HK-2 (cell line): ENCODE measurements at regions not wholly inside any gene's neighbourhood (a gene's known extent, or its start where the extent isn't known, plus 50 kb on each side); places are given as distances from the start of the nearest gene placed in this dataset.

ENCODE experiments used
- DNase-seq: peaks from one replicate; pipeline ENCODE4 v3.0.0-alpha.2; 2018; ENCODE audit not compliant: unreplicated experiment

GRCh38 chr6:1515280-1515679, 94.4 kb upstream of the FOXC1 start:
- no peak for DNase-seq

- no peak for DNase-seq
Measured at GRCh38 chr6:1515781-1516180, 93.9 kb upstream of the FOXC1 start.

GRCh38 chr6:1516742-1517520, 92.8 kb upstream of the FOXC1 start:
- no peak for DNase-seq

- DNase-seq, result no peak
Measured at GRCh38 chr6:1518855-1519254, 90.9 kb upstream of the FOXC1 start.

- DNase-seq, result no peak
Measured at GRCh38 chr6:1519597-1519996, 90.1 kb upstream of the FOXC1 start.

GRCh38 chr6:1522779-1523178, 86.9 kb upstream of the FOXC1 start:
- DNase-seq, result no peak

GRCh38 chr6:1524040-1524480, 85.7 kb upstream of the FOXC1 start:
- DNase-seq, result peak; percentile 62

- no peak for DNase-seq
Measured at GRCh38 chr6:1525364-1526038, 84.2 kb upstream of the FOXC1 start.

GRCh38 chr6:1526398-1527072, 83.2 kb upstream of the FOXC1 start:
- no peak for DNase-seq

GRCh38 chr6:1527073-1527457, 82.7 kb upstream of the FOXC1 start:
- DNase-seq, result no peak

- DNase-seq, result no peak
Measured at GRCh38 chr6:1535295-1535694, 74.4 kb upstream of the FOXC1 start.

- no peak for DNase-seq
Measured at GRCh38 chr6:1536526-1537429, 72.9 kb upstream of the FOXC1 start.

GRCh38 chr6:1538369-1538768, 71.3 kb upstream of the FOXC1 start:
- DNase-seq, result no peak

- no peak for DNase-seq
Measured at GRCh38 chr6:1538810-1539478, 70.8 kb upstream of the FOXC1 start.

GRCh38 chr6:1540864-1541521, 68.7 kb upstream of the FOXC1 start:
- DNase-seq, result no peak

- no peak for DNase-seq
Measured at GRCh38 chr6:1542335-1542734, 67.4 kb upstream of the FOXC1 start.

GRCh38 chr6:1542764-1543163, 67.0 kb upstream of the FOXC1 start:
- DNase-seq, result no peak

GRCh38 chr6:1544000-1544399, 65.7 kb upstream of the FOXC1 start:
- DNase-seq, result no peak

- no peak for DNase-seq
Measured at GRCh38 chr6:1544603-1545002, 65.1 kb upstream of the FOXC1 start.

GRCh38 chr6:1545654-1546053, 64.1 kb upstream of the FOXC1 start:
- DNase-seq, result no peak

- DNase-seq, result no peak
Measured at GRCh38 chr6:1547785-1548184, 61.9 kb upstream of the FOXC1 start.
